HL-60 (cell line): ENCODE measurements at regions not wholly inside any gene's neighbourhood (a gene's known extent, or its start where the extent isn't known, plus 50 kb on each side); places are given as distances from the start of the nearest gene placed in this dataset.

ENCODE experiments used
- DNase-seq, 2 experiments: peaks; one replicate each; pipeline ENCODE4 v3.0.0-alpha.2; 2010 to 2020; ENCODE audit warnings: low read depth in 1 of 2, low spot score in 1 of 2
- H3K27ac ChIP-seq: fragments of 250-450 bp; sonication (Bioruptor Pico); replicated peaks from 2 replicates; pipeline ENCODE4 v1.5.1; 2020; ENCODE audit warnings: mild to moderate bottlenecking, moderate library complexity
- H3K27me3 ChIP-seq: fragments of 250-450 bp; sonication (Bioruptor Pico); 2 replicates; pipeline ENCODE4 v1.5.1; 2021; ENCODE audit warnings: mild to moderate bottlenecking, moderate library complexity; ENCODE audit not compliant: insufficient read depth, poor library complexity, severe bottlenecking
- H3K4me3 ChIP-seq: replicated peaks from 2 replicates; pipeline ENCODE4 v1.5.1; 2011; ENCODE audit warnings: mild to moderate bottlenecking, control low read depth, low read length; ENCODE audit not compliant: insufficient read depth
- GABPA ChIP-seq: IDR thresholded peaks from 2 replicates; pipeline ENCODE4 v1.6.1; 2012; ENCODE audit warnings: low read depth
- POLR2AphosphoS5 ChIP-seq: IDR thresholded peaks from 2 replicates; pipeline ENCODE4 v1.6.1; 2012; ENCODE audit warnings: low read depth
- SPI1 ChIP-seq: IDR thresholded peaks from 2 replicates; pipeline ENCODE4 v1.6.1; 2012; ENCODE audit warnings: low read depth, mild to moderate bottlenecking, borderline replicate concordance
- TF ChIP-seq, protein P1 (sequence below): IDR thresholded peaks from 2 replicates; pipeline ENCODE4 v1.6.1; 2012; ENCODE audit warnings: low read depth; ENCODE audit not compliant: insufficient replicate concordance
- TF ChIP-seq, protein P2 (sequence below): IDR thresholded peaks from one replicate; pipeline ENCODE4 v1.5.1; 2011; ENCODE audit warnings: low read length, control low read depth, inconsistent platforms; ENCODE audit not compliant: insufficient read depth

DNA sequence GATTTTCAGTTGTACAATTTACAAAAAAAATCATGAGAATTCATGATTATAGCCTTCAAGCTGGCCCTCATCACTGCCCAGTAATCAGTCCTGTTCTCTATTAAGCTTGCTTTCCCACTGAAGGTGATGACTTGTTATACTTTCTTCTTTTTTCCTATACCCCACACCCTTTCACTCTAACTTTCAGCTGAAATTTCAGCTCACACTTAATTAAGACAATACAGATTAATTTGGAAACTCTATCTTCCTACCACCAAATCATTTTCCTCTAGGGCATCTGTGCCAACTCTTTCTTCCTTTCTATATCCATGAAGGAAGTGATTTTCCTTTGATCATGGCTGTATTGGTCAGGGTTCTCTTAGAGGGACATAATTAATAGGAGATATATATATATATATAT is 449.9 kb downstream of the CD109 start:
- DNase-seq = no peak
- H3K27me3 ChIP-seq = no peaks in the 10 kb centered on the region
- no peak overlapping the region for H3K27ac ChIP-seq
- no peak overlapping the region for H3K4me3 ChIP-seq
- no peak for TF ChIP-seq POLR2AphosphoS5
- TF ChIP-seq, protein P1, sequence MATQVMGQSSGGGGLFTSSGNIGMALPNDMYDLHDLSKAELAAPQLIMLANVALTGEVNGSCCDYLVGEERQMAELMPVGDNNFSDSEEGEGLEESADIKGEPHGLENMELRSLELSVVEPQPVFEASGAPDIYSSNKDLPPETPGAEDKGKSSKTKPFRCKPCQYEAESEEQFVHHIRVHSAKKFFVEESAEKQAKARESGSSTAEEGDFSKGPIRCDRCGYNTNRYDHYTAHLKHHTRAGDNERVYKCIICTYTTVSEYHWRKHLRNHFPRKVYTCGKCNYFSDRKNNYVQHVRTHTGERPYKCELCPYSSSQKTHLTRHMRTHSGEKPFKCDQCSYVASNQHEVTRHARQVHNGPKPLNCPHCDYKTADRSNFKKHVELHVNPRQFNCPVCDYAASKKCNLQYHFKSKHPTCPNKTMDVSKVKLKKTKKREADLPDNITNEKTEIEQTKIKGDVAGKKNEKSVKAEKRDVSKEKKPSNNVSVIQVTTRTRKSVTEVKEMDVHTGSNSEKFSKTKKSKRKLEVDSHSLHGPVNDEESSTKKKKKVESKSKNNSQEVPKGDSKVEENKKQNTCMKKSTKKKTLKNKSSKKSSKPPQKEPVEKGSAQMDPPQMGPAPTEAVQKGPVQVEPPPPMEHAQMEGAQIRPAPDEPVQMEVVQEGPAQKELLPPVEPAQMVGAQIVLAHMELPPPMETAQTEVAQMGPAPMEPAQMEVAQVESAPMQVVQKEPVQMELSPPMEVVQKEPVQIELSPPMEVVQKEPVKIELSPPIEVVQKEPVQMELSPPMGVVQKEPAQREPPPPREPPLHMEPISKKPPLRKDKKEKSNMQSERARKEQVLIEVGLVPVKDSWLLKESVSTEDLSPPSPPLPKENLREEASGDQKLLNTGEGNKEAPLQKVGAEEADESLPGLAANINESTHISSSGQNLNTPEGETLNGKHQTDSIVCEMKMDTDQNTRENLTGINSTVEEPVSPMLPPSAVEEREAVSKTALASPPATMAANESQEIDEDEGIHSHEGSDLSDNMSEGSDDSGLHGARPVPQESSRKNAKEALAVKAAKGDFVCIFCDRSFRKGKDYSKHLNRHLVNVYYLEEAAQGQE = no peak
- no peak for TF ChIP-seq GABPA

DNA sequence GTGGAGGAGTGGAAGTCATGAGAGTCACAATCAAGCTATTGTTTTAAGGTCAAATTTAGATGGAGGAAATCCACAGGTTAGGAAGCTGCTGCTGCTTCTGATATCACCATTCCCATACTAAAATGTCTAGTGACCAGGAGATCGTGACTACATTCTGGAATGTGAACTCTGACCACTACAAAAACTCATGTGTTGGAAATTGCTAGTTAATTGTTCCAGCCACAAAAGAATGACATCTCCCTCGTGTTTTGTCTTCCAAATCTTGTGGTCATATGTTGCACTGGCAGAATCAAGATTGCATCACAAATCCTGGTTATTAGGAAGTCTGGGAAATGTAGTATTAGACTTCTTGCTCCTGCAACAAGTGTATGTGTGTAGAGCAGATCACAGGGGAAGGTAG is 441.9 kb downstream of the CD109 start:
- TF ChIP-seq POLR2AphosphoS5 = no peak
- TF ChIP-seq SPI1 = no peak
- TF ChIP-seq, protein P1 = no peak
- TF ChIP-seq, protein P2, sequence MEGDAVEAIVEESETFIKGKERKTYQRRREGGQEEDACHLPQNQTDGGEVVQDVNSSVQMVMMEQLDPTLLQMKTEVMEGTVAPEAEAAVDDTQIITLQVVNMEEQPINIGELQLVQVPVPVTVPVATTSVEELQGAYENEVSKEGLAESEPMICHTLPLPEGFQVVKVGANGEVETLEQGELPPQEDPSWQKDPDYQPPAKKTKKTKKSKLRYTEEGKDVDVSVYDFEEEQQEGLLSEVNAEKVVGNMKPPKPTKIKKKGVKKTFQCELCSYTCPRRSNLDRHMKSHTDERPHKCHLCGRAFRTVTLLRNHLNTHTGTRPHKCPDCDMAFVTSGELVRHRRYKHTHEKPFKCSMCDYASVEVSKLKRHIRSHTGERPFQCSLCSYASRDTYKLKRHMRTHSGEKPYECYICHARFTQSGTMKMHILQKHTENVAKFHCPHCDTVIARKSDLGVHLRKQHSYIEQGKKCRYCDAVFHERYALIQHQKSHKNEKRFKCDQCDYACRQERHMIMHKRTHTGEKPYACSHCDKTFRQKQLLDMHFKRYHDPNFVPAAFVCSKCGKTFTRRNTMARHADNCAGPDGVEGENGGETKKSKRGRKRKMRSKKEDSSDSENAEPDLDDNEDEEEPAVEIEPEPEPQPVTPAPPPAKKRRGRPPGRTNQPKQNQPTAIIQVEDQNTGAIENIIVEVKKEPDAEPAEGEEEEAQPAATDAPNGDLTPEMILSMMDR = no peak
- TF ChIP-seq GABPA = no peak
- Histone ChIP-seq H3K27ac (no peak overlapping the region), H3K27me3 (no peaks in the 10 kb centered on the region), H3K4me3 (no peak overlapping the region)
- no peak for DNase-seq

DNA sequence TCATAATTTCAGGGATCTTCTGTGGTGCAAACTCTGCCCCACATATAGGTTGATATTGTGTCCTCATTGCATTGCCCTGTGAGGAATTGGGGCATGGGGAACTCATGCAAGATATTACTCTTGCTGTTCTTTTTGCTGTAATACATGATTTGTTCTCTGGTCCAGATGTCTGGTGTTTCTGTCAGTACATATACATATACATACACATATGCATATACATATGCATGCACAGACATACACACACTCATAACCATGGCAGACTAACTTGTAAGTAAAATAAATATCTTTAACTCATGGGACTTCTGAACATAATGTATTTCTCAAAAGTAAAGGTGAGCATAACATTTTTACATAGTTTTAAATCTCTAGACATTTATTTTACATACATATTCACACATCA is 438.3 kb downstream of the CD109 start:
- H3K27me3 ChIP-seq = no peaks in the 10 kb centered on the region
- no peak overlapping the region for H3K27ac ChIP-seq
- DNase-seq = no peak
- TF ChIP-seq SPI1 = no peak
- TF ChIP-seq, protein P1 = no peak
- no peak for TF ChIP-seq GABPA
- TF ChIP-seq, protein P2 = no peak
- TF ChIP-seq POLR2AphosphoS5 = no peak
- H3K4me3 ChIP-seq = no peak overlapping the region

DNA sequence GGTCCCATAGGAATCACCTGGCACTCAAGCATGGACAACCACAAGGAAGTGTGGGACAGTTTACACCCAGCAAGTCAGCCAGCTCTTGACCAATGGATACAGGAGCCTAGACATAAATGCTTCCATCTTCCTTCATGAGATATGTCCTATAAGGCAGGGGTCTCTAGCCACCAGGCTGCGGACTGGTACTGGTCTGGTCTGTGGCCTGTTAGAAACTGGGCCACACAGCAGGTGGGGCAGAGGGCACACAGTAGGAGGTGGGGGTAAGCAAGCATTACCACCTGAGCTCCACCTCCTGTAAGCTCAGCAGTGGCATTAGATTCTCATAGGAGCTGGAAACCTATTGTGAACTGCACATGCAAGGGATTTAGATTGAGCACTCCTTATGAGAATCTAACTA is 437.1 kb downstream of the CD109 start:
- TF ChIP-seq SPI1 (no peak), GABPA (no peak), POLR2AphosphoS5 (no peak)
- TF ChIP-seq, protein P1 = no peak
- TF ChIP-seq, protein P2 = no peak
- H3K27me3 ChIP-seq = peaks cover 2% of the 10 kb centered on the region
- DNase-seq = no peak

More for the DNA sequence above, 437.1 kb downstream of the CD109 start:
- Histone ChIP-seq H3K27ac (no peak overlapping the region), H3K4me3 (no peak overlapping the region)
